HG03571 (cell line): ENCODE measurements at regions not wholly inside any gene's neighbourhood (a gene's known extent, or its start where the extent isn't known, plus 50 kb on each side); places are given as distances from the start of the nearest gene placed in this dataset.
"Not testable (repeated sequence)": the region's sequence is repeated elsewhere in the genome, so short reads cannot be mapped to it uniquely, and the experiment has no call there.

Experiments used
- ATAC-seq: cut with Tn5 transposase; IDR thresholded peaks from one replicate; pipeline ENCODE4 v1.9.1; 2021; ENCODE audit not compliant: unreplicated experiment

DNA sequence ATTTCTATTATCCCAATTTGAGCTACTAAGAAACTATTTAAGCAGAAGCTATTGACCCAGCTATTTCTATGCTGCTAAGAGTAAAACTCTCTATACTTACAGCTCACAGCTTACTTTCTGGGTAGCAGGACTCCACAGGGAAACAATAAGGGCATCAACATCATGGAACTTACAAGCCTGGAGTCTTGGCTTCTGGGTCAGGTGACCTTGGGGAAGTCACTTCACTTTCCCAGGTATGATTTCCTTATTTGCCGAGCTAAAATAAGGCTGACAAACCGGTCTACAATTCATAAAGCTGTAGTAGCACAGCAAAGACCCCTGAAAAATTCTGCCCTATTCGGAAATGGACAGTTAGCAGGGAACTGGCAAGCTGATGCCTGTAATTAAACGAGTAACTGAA is 278.3 kb upstream of the NR2F2 start:
- ATAC-seq = no peak

DNA sequence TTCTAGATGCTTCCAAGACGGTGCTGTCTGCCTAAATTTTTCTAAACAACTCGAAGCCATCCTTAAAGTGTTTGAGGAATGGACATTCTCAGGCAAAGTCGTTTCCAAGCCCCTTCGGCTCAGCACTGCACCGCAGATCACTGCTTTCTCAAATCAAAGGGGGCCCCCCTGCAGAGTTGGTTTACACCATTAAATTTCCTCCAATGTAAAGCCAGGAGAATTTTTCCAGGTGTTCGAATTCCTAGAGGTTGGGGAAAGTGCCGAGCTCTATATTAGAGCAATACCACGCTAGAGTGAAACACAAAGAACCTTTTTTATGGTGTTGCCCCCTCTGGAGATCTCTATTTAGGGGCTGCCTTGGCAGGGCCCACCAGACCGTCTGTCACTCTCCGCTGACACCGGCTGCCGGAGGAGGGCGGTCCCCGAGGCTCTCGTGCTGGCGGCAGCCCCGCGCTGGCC is 277.9 kb upstream of the NR2F2 start:
- no peak for ATAC-seq

DNA sequence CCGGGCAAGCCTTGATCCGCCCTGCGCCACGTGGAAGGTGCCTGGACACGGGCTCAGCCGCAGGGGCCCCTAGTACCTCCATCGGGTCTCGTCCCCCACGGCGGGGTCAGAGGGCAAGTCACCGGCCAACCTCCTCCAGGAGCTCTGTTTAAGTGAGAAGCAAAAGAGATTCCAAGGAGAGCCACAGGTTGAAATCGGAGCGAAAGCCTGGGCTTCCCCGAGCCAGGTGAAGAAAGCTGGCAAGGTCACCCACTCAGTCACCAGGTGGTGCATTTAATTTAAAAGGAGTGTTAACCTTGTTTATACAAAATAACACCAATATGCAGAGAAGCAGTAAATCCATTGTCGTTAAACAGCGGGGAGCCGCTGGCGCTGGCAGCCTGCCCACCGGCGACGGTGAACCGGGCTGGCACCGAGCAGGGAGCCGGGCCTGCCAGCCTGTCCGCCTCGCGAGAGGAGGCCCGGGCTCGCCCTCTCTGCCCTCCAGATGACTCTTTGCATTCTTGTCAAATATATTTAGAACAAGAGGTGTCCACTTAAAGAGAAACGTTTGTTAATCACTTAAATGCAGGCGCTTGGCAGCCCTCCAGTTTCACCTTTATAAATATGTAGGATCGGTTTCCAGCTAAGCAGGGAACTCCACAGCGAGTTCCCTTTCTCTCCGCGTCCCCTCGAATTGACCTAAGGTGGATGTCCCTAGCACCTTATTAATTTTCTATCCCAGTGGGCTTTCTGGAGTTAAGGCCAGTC is 277.3 kb upstream of the NR2F2 start:
- no peak for ATAC-seq

DNA sequence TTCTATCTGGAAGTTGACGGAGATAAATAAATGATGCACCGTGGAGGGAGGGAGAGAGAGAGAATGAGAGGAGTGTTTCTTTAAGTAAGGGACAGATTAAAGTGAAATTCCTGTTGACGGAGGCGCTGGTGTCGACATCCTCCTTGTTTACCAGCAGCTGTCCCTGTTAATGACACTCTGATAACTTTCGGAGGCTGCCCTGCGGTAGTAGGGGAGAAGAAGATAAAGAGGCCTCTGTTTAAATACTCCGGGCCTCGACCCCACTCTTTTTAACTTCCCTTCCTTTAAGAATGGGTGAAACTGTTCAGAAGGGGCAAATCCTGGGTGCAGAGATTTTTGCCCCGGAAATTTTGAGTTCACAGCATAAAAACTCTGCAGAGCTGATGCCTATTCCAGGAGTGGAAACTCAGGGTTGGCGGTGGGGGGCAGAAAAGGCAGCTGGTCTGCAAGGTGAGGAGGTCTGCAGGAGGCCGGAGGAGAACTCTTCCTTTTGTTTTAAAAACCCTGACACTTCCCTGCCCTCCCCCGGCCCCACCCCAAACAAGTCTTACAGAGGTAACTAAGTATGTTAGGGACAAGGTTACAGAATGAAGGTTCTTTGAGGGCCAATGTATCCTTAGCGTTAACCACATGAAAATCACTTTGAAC is 276.6 kb upstream of the NR2F2 start:
- no peak for ATAC-seq

DNA sequence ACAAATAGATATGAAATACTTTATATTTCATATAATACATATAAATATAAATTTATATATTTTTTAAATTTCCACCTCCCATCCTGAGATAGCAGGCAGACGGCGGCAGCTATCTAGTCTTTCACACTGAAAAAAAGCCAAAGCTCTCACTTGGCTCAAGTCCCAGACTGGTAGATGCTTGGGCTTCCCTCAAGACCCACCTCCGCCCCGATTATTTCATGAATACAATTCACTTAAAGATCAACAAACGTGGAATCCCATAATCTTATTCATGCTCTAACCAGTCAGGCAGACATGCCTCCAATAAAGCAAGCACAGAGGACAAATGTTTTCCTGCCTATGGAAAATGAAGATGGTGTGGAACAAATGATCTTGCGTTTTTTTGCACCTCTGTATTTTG is 275.9 kb upstream of the NR2F2 start:
- no peak for ATAC-seq

DNA sequence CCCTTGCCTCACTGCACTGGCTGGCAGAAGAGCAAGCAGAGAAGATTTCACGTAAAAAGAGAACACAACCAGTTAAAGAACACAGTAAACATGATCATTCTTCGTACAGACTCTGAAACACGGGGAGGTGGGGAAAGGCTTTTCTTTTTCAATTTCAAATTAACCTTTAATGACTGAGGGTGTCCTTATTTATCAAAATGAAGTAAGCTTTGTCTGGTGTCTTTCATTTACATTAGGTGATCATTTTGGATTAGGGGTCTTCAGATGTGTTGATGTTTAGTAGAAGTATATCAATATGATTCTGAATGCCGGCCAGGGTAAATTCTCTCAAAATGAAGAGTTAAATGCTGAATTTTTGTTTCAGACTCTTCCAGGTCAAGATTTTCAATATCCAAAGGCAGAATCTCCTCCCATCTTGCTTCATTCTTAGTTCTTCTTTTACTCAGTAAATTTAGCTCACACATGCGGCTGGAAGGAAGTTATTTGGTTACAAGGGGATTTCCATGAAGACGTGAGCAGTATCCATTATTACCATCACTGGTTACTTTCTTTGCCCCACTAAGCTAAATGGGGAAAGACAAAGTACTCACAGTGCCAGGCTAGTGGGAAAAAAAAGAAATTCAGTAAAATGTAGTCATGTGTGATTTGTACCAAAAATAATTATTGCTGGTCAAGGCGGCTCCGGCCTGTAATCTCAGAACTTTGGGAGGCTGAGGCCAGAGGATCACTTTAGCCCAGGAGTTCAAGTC is 272.2 kb upstream of the NR2F2 start:
- ATAC-seq = peak; percentile 70

DNA sequence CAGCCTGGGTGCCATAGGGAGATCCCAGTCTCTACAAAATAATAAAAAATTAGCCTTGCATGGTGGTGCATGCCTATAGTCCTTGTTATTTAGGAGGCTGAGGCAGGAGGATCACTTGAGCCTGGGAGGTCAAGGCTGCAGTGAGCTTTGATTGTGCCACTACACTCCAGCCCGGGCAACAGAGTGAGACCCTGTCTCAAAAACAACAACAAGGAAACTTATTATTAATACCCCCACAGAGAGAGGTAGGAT is 271.7 kb upstream of the NR2F2 start:
- ATAC-seq = not testable (repeated sequence)

DNA sequence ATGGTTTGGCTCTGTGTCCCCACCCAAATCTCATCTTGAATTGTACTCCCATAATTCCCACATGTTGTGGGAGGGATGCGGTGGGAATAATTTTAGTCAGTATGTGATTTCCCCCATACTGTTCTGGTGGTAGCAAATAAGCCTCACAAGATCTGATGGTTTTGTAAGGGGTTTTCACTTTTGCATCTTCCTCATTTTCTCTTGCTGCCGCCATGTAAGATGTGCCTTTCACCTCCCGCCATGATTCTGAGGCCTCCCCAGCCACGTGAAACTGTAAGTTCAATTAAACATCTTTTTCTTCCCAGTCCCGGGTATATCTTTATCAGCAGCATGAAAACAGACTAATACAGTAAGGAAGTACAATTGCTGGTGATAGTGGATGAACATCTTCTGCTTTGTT is 269.9 kb upstream of the NR2F2 start:
- not testable (repeated sequence) for ATAC-seq

DNA sequence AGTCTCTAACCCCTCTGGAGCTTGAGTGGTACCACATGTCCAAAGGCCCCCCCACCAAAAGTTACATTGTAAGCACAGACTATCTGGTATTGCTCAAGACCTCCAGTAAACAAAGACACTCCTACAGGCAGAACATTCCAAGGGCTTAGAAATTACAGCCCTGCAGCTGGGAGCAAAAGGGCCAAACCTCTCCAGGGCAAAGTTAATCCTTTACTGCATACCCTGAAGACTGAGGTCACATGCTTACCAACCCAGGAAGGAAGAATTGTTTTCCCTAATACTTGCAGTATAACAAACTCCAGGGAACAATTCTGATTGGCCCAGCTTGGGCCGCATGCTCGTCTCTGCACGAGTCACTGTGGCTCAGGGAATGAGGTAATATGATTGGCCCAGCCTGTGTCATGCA is 266.1 kb upstream of the NR2F2 start:
- no peak for ATAC-seq

DNA sequence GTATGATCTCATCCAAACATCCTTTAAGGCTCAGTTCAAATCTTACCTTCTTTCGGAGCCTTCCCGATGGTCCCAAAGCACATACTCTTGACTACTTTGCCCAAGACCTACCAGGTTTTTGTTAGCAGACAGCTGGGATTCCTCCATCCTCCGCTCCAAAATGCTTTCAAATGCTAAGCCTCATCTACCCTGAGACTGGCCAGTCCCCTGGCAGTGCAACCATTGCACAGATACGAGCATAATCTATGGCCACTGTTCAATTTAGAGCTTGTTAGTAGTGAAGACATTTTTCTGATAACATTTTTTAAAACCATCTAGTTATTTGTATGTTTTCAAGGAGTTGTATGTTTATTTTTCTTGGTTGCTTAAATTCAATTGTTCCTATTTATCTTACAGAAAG is 264.4 kb upstream of the NR2F2 start:
- no peak for ATAC-seq

DNA sequence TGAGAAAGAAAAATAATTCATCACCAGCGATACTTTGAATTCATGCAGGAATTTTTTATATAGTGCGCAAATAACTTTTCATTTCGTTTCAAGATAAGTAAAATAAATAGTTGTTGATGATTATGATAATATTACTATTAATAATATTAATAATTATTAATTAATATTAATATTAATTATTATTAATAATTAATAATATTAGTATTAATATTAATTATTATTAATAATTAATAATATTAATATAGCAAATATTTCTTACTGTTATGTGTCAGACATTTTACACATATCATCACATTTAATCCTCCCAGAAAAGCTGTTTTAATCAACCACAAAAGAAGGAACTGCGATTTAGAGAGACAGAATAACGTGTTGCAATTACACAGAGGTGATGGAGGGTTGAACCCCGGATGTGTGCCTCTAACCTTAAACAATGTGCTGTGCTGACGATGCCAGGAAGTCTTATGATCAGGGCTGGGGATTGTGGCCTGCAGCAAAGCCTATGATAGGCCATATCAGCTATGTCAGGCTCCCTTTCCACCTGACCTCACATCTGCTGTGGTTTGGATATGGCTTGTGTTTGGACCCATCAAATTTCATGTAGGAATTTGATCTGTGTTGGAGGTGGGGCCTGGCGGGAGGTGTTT is 263.5 kb upstream of the NR2F2 start:
- no peak for ATAC-seq

DNA sequence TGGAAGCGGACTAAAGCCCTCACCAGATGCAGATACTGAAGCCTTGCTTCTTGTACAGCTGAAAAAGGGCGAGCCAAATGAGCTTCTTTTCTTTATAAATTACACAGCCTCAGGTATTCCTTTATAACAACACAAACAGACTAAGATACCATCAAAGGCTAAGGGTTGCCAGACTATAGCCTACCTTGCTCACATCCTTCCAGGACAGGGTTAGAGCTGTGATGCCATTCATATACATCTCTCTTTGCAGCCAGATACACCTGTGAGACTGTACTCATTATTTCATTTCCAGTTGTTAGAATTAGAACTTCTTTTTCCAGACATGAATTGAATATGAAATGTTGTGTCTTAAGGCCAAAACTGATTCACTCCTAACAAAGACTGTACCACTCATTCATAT is 262.8 kb upstream of the NR2F2 start:
- ATAC-seq = no peak

DNA sequence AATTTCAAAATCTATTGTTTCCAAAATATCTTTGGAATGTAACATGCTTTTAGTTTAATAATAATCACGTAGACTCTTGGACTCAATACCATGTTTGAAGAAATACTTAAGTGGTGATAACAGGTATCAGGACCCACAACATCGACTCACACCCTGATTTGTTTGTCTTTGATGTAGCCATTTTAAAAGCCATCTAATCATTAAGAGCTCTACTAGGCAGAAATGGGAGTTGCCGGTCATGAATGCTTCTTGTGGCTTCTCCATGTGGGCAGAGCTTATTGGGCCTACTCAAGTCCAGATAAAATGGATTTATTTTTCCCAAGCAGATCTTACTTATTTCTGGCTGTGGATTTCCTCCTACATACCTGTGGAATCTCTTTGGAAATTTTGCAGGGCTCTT is 261.6 kb upstream of the NR2F2 start:
- no peak for ATAC-seq

DNA sequence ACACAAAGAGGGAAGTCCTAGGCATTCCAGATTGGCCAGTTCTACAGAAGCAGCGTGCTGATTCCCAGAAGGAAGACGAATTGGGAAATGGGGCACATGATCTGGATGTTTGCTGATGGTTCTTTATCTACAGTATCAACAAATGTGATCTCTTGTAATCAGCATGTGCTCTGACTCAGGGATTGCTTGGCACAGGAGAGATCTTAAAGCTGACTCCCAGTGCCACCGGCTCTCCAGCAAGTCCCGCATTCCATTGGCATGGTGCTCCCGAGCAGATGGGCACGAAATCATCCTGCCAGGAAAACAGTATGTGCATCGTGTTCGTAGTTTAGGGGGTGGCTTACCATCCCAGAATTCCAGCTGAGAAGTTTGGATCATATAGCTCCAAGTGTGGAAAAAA is 259.9 kb upstream of the NR2F2 start:
- no peak for ATAC-seq

DNA sequence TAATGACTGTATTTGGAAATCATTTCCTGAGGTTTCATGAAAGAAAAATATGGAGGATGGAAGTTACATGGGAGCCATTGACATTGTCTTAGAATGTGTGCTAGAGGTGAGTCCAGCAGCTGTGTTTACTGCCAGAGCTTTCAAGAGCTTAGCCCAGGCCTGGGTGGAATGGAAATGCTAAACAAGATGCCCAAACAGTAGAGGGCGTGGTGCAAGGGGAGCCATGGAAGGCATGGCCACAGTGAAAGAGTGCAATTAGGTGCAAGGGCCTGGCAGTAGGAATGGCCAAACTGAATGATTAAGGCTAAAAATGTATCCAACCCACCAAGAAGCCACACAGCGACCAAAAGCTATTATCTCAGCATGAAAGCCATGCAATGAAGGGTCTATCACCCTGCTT is 257.7 kb upstream of the NR2F2 start:
- no peak for ATAC-seq

DNA sequence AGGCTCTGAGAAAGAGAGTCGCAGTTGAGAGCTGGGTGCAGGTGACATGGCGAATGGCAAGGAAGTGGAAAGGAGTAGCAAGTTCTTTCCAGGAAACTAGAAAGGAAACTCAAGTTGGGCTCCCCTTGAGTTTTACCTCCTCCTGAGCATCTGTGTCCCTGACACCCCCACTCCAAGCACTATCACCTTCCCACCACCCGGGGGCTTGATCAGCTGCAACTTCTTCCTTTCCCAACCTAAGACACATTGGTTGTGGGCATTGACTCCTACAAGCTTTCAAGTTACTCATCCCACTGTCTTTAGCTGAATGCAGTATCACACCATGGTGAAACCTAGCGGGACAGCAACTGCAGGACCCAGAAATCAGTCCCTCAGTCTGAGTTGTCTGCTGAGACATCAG is 256.6 kb upstream of the NR2F2 start:
- ATAC-seq = no peak

DNA sequence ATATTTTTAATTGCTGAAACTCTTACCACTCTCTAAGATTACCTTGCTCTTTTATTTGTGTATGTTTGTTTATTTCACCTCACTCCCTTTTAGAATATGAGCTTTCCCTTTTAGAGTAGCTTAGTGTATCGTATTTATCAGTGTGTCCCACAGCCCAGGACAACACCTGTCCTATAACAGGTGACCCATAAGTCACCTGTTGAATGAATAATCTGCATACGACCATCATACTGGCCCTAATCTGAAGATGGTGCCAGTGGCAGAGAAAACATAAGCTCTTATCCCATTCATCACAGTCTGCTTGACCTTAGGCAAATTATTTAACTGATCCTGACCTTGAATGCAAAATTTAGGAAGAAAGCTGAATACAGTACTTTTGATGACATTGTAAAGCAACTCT is 254.6 kb upstream of the NR2F2 start:
- no peak for ATAC-seq

DNA sequence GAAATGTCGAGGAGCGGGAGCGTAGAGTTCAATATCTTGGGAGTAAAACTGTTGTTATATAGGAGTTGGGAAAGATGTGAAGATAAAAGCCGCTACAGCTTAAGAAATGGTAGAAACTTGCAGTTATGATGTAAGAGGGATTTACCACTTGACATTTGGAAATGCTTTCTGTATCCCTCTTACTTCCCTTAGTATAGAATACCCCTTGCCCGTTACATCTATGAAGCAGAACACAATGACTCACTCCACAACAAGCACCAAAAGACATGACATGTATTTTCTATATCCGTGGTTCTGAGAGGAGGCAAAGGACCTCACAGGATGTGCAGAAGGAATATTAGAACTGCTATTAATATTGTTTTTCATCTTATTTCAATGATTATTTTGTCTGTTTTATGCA is 254.2 kb upstream of the NR2F2 start:
- ATAC-seq = no peak

DNA sequence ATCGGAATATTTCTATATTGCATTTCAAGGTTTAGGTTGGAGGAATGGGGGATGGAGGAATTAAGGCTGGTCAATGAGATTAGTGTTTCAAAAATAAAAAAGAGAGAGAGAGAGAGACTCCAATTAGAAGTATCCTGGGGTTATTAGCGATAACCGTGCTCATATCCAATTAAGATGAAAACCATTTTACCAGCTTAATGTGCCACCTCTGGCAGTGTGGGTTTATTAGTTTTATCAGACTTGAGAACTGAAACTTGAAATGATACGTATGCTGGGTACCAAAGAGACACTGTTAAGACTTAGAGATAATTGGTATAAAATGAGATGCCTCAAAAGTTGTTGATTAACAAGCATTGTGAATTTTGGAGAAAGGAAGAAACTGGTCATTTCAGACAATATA is 251.5 kb upstream of the NR2F2 start:
- ATAC-seq = no peak

DNA sequence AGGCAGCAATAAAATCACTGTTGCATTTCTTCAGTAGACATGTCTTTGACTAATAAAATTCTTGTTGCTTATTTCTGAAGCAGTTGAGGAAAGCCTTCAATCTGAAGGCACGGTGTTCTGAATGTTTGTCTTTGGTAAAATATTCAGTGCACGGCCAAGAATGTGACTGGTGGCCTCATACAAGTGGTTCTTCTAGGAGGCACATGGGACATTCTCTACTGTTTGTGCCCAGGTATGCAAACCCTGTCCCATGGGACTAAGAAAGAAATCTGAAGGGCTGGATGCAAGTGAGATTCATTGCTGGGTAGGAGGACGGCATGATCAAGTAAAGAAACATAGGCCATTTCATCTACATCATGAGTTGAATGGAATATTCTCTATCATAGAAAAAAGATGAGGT is 250.6 kb upstream of the NR2F2 start:
- no peak for ATAC-seq

DNA sequence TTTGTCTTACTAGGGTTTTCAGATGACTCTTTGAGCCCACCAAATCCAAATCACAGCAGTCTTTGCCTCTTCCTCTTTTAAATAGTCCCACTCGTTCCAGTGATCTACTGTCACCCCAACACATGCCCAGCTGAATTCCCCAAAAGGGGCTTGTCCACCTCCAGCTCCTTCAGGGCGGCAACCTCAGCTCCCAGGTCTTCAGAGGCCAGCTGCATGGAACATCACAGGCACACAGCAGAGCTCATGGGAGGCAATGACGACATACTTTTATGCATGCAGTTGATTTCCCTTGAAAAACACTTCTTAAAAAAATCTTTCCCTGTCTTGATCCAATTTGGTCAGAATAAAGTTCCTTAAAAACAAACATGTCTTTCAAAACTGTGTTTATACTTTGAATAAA is 244.3 kb upstream of the NR2F2 start:
- no peak for ATAC-seq
